ENCODE measurements at regions not wholly inside any gene's neighbourhood (a gene's known extent, or its start where the extent isn't known, plus 50 kb on each side); places are given as distances from the start of the nearest gene placed in this dataset.

GRCh38 chr10:125564570-125564969 is 118.4 kb downstream of the TEX36 start:
- no peaks in the 10 kb centered on the region for H3K27me3 ChIP-seq (ENCODE audit: insufficient read depth, low read depth)
- H3K4me2 ChIP-seq, result no peak overlapping the region
- TF ChIP-seq CTCF (conservative IDR thresholded peaks at IDR 0.05) (no peak), EZH2 (IDR thresholded peaks at IDR 0.05; ENCODE audit: low read depth) (no peak)
- no TSS peak for BruUV-seq (replicated peaks)
- CTCF ChIA-PET, result no interaction called here
- no peaks in the 10 kb centered on the region for H4K20me1 ChIP-seq (ENCODE audit: insufficient read depth)
- H3F3A ChIP-seq (ENCODE audit: insufficient read depth, low read depth), result no peaks in the 10 kb centered on the region
- H3K79me2 ChIP-seq (ENCODE audit: low read depth), result no peaks in the 10 kb centered on the region
- no peak overlapping the region for H2AFZ ChIP-seq
- H3K9me2 ChIP-seq (ENCODE audit: insufficient read depth), result no peaks in the 10 kb centered on the region
- no peaks in the 10 kb centered on the region for H3K36me3 ChIP-seq (ENCODE audit: low read depth)
- H3K4me1 ChIP-seq (replicated peaks; ENCODE audit: insufficient read depth), result no peaks in the 10 kb centered on the region
- H3K9me3 ChIP-seq (ENCODE audit: insufficient read depth, low read depth), result no peaks in the 10 kb centered on the region
- H3K4me3 ChIP-seq, result no peak overlapping the region
- POLR2A ChIA-PET (ENCODE audit: unreplicated experiment), result interaction anchor here (0.6 kb wide), 1 partner anchor 120 kb away, joined by 4 read pairs; no protein-coding TSS in a partner anchor
- no peak overlapping the region for H3K27ac ChIP-seq
- intact Hi-C loops (cut with micrococcal nuclease; ENCODE audit: unreplicated experiment), result no loop called here
- DNase-seq, result no peak

DNA sequence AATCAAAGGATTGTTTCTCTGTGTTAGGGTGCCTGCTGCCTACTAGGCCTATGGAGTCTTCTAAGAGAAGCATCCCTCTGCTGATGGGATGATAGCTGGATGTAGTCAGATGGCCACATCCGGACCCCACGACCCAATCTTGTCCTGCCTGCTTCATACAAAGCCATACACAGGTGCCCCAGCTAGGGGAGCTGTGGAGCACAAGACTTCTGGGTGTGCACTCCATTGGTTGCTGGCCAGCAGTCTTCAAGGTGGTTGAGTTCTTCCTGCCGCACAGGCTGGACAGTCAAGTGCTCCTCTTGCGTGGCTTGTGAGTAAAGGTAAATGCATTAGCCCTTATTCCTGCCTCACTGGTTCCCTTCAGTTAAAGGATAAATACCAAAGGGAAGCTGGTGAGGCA is 120.2 kb downstream of the TEX36 start:
- no peaks in the 10 kb centered on the region for H4K20me1 ChIP-seq (ENCODE audit: insufficient read depth)
- intact Hi-C loops (cut with micrococcal nuclease; ENCODE audit: unreplicated experiment), result no loop called here
- TF ChIP-seq CTCF (conservative IDR thresholded peaks at IDR 0.05) (no peak), EZH2 (IDR thresholded peaks at IDR 0.05; ENCODE audit: low read depth) (no peak)
- POLR2A ChIA-PET (ENCODE audit: unreplicated experiment), result no interaction called here
- H3K27ac ChIP-seq, result no peak overlapping the region
- H3K4me3 ChIP-seq, result no peak overlapping the region
- DNase-seq, result no peak
- no peaks in the 10 kb centered on the region for H3K9me3 ChIP-seq (ENCODE audit: insufficient read depth, low read depth)
- CTCF ChIA-PET, result no interaction called here
- H3K9me2 ChIP-seq (ENCODE audit: insufficient read depth), result no peaks in the 10 kb centered on the region
- no peaks in the 10 kb centered on the region for H3K36me3 ChIP-seq (ENCODE audit: low read depth)
- H3K79me2 ChIP-seq (ENCODE audit: low read depth), result no peaks in the 10 kb centered on the region
- BruUV-seq (replicated peaks), result no TSS peak
- no peaks in the 10 kb centered on the region for H3K27me3 ChIP-seq (ENCODE audit: insufficient read depth, low read depth)
- no peaks in the 10 kb centered on the region for H3F3A ChIP-seq (ENCODE audit: insufficient read depth, low read depth)
- no peaks in the 10 kb centered on the region for H3K4me1 ChIP-seq (replicated peaks; ENCODE audit: insufficient read depth)
- no peak overlapping the region for H3K4me2 ChIP-seq
- no peak overlapping the region for H2AFZ ChIP-seq

DNA sequence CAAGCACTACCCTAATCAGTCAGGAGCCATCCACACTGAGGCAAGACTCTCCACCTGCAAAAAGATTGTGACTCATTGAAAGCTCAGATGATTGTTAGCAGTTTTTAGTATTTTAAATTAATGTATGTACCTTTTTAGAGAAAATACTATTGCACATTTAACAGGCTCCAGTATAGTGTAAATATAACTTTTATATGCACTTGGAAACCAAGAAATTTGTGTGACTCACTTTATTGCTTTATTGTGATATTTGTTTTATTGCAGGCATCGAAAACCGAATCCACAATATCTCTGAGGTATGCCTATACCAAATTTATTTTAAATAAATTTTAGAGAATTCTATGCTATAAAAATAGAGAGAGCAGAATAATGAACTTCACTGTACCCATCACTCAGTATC is 122.0 kb downstream of the TEX36 start:
- H3K9me3 ChIP-seq (ENCODE audit: insufficient read depth, low read depth), result no peaks in the 10 kb centered on the region
- BruUV-seq (replicated peaks), result no TSS peak
- TF ChIP-seq EZH2 (IDR thresholded peaks at IDR 0.05; ENCODE audit: low read depth) (no peak), CTCF (conservative IDR thresholded peaks at IDR 0.05) (no peak)
- no peak overlapping the region for H2AFZ ChIP-seq
- H4K20me1 ChIP-seq (ENCODE audit: insufficient read depth), result no peaks in the 10 kb centered on the region
- no peak overlapping the region for H3K27ac ChIP-seq
- no peaks in the 10 kb centered on the region for H3K9me2 ChIP-seq (ENCODE audit: insufficient read depth)
- no peaks in the 10 kb centered on the region for H3K27me3 ChIP-seq (ENCODE audit: insufficient read depth, low read depth)
- CTCF ChIA-PET, result no interaction called here
- intact Hi-C loops (cut with micrococcal nuclease; ENCODE audit: unreplicated experiment), result no loop called here
- no peaks in the 10 kb centered on the region for H3K4me1 ChIP-seq (replicated peaks; ENCODE audit: insufficient read depth)
- no peaks in the 10 kb centered on the region for H3F3A ChIP-seq (ENCODE audit: insufficient read depth, low read depth)
- no peaks in the 10 kb centered on the region for H3K36me3 ChIP-seq (ENCODE audit: low read depth)
- no peak overlapping the region for H3K4me3 ChIP-seq
- POLR2A ChIA-PET (ENCODE audit: unreplicated experiment), result no interaction called here
- H3K79me2 ChIP-seq (ENCODE audit: low read depth), result no peaks in the 10 kb centered on the region
- H3K4me2 ChIP-seq, result no peak overlapping the region
- DNase-seq, result no peak
